GM08714 (cell line): ENCODE measurements at regions not wholly inside any gene's neighbourhood (a gene's known extent, or its start where the extent isn't known, plus 50 kb on each side); places are given as distances from the start of the nearest gene placed in this dataset.

Experiments used
- H3K4me3 ChIP-seq: fragments of 200-500 bp; sonication (Bioruptor generic); 2 replicates; pipeline ENCODE4 v1.5.1; 2014; ENCODE audit warnings: mild to moderate bottlenecking, low read length, inconsistent platforms
- ZNF274 ChIP-seq: IDR thresholded peaks from 2 replicates; pipeline ENCODE4 v1.6.1; 2012; ENCODE audit warnings: mild to moderate bottlenecking, low read depth, low read length

GRCh38 chr10:110410329-110411046, 87.2 kb upstream of the DUSP5 start:
- TF ChIP-seq ZNF274 = no peak
- no peak overlapping the region for H3K4me3 ChIP-seq

GRCh38 chr10:110411047-110411410, 86.7 kb upstream of the DUSP5 start:
- no peak overlapping the region for H3K4me3 ChIP-seq
- no peak for TF ChIP-seq ZNF274

DNA sequence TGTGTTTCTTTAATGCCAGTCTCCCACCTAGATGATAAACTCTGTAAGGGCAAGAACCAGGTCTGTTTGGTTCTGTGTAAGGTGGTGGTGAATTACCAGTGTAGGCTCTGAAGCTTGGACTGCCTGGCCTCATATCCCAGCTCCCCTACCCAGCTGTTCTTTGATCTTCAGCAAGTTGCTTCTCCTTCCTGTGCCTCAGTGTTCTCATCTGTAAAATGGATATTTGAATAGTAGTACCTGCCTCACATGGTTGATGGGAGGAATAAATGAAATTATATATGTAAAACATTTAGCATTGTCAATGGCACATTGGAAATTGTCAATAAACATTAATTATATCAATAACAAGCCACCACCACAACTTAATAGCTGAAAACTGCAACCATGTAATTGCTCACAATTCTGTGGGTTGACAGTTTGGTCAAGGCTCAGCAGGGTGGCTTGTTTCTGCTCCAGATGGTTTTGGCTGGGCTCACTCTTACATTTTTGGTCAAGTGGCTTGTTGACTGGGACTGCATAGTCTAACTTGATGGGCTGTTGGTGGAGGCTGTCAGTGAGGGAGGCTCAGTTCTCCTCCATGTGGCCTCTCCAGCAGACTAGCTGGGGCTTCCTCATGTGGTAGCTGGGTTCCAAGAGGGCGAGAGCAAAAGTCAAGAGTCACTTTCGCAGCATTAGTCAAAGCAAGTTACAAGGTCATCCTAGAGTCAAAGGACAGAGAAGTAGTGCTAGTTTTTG, 84.5 kb upstream of the DUSP5 start:
- TF ChIP-seq ZNF274 = no peak
- H3K4me3 ChIP-seq = no peak overlapping the region

- no peak overlapping the region; the same call in 1 of the 2 replicates for H3K4me3 ChIP-seq
- TF ChIP-seq ZNF274 = no peak
Observed at GRCh38 chr10:110413903-110414547, 83.7 kb upstream of the DUSP5 start.

DNA sequence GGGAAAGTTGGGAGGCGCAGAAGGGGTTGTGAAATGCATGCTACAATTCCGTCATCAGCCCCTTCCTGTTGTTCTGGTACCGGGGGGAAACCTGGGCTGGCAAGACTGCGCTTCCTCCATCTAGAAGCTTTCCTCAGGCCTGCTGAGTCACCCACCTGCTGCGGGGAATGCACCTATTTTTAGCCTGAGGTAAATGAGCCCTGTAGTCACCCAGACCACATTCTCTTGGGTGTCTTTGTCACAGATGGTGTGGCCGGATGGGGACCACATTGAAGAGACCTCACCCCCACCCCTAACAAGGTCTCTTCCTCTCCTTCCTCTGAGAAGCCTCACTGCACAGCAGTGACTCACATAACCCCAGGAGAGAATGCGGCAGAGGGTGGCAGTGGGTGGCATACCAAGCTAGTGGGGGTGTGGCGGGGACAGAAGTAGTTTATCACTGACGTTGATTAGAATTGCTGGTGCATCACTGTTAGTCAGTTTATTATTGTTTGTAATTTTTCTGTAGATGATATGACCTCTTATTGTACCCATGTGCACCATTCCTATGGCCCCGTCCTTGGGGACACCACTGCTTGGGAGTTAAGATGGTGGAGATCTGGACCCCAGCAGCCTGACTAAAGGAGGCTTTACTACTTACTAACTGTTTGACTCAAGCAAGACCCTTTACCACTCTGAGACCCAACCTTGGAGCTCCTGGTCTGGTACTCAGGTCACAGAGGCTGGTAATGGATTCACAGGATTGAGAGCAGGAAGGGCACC, 83.0 kb upstream of the DUSP5 start:
- no peak for TF ChIP-seq ZNF274
- H3K4me3 ChIP-seq = peak overlapping the region; percentile 10; the same call in 1 of the 2 replicates

- TF ChIP-seq ZNF274 = no peak
- H3K4me3 ChIP-seq = no peak overlapping the region
Observed at GRCh38 chr10:110415809-110416208, 81.9 kb upstream of the DUSP5 start.

DNA sequence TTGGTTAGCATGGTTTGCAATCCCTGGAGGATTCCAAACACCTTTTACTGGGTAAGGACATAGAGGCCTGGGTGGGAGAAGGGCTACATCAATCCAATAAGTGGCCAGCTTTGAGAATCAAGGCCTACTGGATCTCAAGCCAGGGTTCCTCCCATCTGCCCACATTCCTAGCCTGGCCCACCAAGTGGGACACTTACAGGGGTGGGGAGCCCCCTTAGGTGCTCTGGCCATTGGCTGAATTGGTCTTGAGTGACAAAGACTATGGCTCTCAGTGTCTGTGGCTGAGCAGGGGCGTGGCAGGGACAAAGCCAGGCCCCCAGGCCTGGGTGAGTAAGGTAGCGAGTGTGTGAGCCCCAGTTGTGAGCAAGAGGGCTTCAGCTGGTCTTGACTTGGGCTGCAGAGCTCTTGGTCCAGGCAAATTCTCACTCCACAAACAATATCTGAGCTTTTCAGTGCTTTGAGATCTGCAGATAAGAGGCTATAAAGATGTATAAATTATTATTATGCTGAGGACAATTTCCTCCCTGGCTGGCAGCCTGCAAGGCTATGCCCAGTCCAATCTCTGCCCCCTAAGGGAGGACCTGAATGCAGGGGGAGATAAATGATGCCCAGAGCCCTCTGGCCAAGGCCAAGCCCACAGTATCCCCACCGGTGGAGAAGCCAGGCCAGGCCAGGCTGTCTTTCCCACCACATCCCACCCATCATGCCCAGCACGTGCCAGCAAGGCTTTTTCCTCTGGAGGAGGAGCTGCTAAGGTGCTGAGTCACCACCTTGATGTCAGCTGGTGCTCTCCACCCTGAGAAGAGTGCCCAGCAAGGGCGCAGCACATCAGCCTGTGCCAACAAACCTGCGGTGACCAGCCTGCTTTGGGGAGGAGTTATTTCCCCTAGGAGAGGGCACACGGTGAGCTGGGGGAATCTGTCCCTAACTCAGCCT, 80.7 kb upstream of the DUSP5 start:
- TF ChIP-seq ZNF274 = no peak
- H3K4me3 ChIP-seq = no peak overlapping the region

DNA sequence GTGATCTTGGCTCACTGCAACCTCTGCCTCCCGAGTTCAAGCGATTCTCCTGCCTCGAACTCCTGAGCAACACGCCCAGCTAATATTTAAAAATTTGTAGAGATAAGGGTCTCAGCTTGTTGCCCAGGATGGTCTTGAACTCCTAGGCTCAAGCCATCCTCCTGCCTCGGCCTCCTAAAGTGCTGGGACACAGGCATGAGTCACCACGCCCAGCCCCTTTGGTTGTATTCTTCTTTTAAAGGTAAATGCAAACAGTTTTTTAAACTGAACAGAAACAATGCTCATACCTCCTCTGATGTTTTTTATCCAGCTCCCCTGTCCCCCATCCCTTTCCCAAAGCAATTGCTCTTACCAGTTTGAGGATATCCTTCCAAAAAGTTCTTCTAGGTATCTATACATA, 79.5 kb upstream of the DUSP5 start:
- TF ChIP-seq ZNF274 = no peak

GRCh38 chr10:110419265-110419664, 78.4 kb upstream of the DUSP5 start:
- no peak for TF ChIP-seq ZNF274

More for the DNA sequence above, 79.5 kb upstream of the DUSP5 start:
- no peak overlapping the region for H3K4me3 ChIP-seq

GRCh38 chr10:110420401-110421193, 77.1 kb upstream of the DUSP5 start:
- no peak overlapping the region for H3K4me3 ChIP-seq
- no peak for TF ChIP-seq ZNF274

More at GRCh38 chr10:110419265-110419664, 78.4 kb upstream of the DUSP5 start:
- H3K4me3 ChIP-seq = no peak overlapping the region

DNA sequence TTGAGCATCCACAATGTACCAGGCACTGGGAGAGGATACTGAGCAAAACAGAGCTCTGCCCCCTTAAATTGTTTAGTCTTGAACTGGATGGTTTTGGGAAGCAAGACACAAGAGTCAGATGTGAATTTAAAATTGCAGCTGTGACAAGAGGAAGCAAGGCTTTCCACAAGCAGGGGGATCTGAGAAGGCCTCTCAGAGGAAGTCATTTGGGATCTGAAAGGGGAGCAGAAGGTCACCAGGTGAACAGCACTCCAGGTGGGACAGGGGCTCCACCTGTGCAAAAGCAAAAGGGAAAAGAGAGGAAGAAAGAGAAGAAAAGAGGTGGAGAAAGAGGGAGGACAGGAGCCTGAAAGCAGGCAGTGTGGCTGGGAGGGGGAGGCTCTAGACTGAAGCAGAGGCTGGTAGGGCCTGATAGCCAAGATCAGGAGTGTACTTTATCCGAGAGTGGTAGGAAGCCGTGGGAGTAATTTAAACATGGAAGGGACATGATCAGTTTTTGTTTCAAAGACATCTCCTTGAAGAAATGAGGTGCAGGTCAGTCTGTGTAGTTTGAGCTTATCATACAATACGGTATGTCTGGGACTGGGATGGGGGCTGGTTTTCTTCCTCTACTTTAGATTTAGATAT, 76.1 kb upstream of the DUSP5 start:
- no peak overlapping the region for H3K4me3 ChIP-seq
- TF ChIP-seq ZNF274 = no peak

- no peak for TF ChIP-seq ZNF274
- no peak overlapping the region for H3K4me3 ChIP-seq
Observed at GRCh38 chr10:110422548-110422947, 75.2 kb upstream of the DUSP5 start.
